NCI-H446 (cell line): ENCODE measurements at regions not wholly inside any gene's neighbourhood (a gene's known extent, or its start where the extent isn't known, plus 50 kb on each side); places are given as distances from the start of the nearest gene placed in this dataset.

Experiments
- DNase-seq, 2 experiments: peaks; one replicate each; lab custom pipeline; 2025; lab: John Stamatoyannopoulos, UW

- DNase-seq = no peak
Observed at GRCh38 chr4:15340902-15341732, 86.7 kb upstream of the C1QTNF7 start.

DNA sequence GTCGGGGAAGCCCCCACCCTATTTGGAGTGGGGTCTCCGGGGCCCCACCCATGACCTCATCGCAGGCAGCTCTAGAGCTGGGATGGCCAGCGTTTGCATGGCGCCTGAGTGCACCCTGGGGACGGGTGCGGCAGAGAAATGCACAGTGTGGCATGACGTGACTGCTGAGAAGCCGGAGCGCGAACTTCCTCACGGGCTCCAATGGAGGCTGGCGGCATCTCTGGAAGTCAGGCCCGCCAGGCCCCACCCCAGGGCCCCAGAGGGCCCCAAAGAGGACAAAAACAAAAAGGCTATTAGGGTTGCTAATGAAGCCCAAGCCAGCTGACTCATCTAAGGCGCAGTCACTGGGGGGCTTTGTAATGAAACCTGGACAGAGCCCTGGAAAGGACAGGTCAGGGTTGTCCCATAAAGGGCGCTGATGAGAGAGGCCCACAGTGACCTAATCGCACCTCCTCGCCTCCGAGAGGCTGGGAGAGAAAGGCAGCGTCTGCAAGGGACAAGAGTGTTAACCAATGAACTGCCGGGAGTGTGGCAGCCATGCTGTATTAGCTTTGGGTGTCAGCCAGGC, 86.0 kb upstream of the C1QTNF7 start:
- DNase-seq = no peak

DNA sequence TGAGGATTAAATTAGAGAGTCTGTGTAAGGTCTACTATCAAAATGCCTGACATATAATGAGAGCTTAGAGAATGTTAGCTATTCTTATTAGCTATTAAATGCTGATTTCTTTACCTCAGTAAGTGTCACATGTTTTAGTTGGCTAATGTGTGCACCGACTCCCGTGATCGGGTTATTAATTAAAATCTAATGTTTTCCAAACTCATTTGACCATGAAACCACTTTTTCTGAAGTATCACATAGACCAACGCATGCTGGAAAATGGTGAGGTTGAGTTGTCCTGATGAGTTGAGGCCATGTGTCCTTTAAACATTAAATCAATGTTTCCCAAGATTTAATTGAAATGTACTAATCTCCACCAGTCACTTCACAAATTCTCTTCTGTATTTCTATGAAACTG, 84.8 kb upstream of the C1QTNF7 start:
- no peak for DNase-seq

DNA sequence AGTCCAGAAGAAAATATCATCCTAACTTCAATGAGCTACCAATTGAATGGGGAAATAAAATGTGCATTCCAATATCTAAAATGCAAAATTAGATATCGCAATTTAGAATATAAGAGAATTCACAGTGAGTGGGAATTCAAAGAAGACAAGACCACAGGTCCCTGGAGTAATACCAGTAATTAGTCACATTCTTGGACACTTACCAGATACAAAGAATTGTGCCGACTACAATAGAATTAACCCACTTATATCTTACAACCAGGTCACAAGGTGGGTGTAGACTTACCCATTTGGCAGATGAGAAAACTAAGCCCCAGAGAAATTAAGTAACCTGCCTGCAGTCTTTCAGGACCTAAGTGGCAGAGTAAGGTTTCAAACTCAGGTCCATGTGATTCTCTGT, 84.3 kb upstream of the C1QTNF7 start:
- no peak for DNase-seq

DNA sequence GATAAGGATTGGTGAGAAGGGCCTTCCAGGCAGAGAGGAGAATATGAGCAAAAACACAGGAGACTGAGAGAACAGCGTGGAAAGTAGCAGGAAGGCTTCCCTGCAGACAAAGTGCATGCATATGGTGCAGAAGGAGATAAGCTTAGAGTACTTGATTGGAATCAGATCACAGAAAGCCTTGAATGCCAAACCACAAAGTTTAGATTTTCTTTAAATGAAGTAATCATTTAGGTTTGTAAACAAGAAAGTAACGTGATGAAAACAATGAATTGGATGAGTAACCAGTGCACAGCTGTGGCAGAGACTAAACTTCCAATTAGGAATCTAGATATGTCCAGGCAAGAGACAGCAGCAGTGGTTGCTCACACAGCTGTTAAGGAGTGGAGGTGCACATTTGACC, 83.8 kb upstream of the C1QTNF7 start:
- DNase-seq = no peak

- DNase-seq = no peak
Observed at GRCh38 chr4:15345134-15345533, 82.7 kb upstream of the C1QTNF7 start.

DNA sequence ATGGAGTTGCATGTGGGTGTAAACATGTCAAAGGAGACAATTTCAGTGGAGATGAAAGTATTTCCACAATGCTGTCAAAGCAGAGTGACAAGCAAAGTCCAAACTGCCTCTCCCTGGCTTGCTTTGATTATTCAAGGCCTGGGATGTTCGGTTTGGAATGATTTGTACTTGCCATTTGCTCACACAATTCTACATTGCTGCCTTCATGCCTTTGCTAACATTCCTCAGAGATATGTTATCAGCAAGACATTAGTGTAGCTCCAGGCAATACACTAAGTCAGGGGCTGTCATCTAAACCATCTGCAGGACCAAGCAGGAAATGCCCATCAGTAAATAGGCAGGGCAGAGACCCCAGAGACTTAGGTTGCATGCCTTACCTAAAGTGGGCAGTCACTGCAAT, 79.6 kb upstream of the C1QTNF7 start:
- no peak for DNase-seq

DNA sequence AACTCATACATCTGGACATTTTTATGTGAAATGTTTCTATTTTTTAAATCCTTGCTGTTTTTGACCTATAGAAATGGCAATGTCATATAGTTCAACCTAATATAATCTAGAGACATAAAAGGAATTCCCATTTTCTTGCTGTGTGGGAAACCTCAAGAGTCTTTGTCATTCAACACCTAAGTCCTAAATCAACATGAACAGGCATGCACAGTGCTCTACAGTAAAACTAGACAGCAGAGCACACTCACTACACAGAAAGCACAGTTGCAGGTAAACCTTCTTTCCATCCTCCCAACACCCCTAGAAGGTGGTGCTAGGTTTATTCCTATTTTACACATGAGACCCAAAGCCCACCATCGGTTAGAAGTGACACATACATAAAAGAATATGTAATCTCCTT, 79.1 kb upstream of the C1QTNF7 start:
- DNase-seq = no peak

DNA sequence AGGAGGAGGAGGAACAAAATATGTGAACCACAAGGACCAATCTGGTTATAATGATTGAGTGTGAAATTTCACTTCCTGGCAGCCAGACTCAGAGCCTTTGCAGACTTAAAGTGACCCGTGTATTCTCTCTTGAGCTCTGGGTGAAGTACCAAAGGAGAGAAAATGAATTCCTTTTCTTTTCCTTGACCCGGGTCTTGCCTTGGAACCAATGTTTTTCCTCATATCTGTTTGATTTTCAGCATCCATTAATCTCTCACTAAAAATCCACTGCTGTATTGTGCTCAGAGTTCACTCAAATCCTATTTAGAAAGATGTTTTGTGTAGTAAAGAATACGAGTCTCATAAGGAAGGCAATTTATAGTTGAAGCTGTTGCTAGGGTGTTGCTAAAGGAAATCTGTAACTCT, 78.3 kb upstream of the C1QTNF7 start:
- DNase-seq = no peak

DNA sequence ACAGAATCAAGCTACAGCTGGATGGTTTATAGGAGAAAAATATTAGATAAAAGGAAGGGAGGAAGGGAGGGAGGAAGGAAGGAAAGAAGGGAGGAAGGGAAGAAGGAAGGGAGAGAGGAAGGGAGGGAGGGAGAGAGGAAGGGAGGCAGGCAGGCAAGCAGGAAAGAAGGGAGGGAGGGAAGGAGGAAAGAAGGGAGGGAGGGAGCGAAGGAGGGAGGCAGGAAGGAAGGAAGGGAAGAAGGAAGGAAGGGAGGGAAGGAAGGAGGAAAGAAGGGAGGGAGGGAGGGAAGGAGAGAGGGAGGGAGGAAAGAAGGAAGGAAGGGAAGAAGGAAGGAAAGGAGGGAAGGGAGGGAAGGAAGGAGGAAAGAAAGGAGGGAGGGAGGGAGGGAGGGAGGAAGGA, 77.9 kb upstream of the C1QTNF7 start:
- no peak for DNase-seq

DNA sequence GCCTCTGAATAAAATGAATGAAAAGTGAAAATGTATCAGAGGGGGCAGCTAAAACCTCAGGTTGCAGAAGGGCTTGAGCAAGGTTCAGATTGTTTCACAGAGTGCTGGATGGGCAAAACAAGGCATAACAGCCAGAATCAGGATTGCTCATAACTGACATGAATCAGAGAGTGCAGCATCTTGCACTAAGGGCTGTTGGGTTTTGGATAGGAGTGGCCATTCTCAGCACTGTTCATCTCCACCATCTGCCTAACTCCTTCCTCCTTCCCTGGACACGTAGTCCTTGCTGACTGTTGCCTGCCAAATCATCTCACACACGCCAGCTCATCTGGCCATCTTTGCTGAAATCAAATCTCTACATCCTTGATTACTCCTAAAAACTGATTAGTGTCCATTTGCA, 75.3 kb upstream of the C1QTNF7 start:
- peak; percentile 6 to 63 for DNase-seq

DNA sequence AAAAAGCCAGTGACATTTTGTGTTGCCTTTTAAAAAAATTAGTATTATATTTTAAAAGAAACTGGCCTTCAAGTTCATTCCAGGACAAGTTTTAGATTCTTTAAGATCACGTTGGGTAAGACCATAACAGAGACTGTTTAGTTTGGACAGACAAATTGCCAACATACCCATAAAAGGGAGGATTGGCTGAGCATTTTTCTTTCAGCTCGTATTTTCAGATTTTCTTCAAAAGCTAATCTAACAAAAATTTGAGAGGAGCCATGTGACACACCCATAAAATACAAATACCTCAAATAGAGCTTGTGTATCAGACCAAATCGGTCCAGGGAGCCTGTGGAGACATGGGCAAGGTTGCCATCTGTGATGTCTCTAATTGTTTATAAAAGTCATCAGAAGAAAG, 74.6 kb upstream of the C1QTNF7 start:
- DNase-seq = peak in 1 of 2 experiments; percentile 21

DNA sequence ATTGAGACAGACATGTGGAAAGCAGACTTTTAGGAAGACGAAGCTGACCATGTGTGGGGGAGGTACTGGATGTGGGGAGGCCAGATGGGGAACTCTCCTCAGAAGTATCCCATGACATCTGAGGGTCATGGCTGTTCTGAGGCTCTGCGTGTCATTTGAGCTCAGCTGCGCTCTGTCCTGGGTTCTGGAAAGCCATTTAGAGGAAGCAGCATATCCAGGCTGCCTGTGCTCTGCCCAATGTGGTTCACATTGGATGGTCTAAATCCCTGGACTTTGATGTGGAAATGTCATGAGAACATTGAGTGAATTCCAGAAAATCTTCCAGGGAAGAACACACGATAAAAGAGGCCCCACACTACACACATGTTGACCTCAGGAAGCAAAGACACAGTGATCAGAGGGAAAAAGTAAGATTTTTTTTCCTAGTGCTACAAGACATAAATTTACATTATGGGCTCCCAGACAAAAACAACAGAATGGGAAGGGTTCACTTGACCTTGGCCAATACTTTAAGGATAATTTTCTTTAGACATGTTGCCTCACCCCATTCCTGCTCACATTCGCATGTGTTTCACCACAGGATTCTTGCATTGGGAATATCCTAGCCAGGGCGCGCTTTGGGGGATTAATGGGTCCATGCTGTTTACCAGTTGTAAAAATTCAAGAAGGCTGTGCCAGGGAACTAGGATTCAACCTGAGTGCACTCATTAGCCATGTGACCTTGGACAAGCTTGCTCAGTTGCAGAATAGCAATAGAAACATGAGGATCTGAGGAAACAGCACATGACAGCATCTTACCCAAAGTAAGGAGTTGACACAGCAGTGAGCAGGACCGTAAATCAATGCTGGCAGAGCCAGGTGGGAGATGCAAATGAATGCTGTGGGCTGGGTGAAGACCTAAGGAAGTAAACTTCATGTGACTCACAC, 73.2 kb upstream of the C1QTNF7 start:
- DNase-seq = peak in 1 of 2 experiments; percentile 7

- DNase-seq = no peak
Observed at GRCh38 chr4:15361529-15361928, 66.3 kb upstream of the C1QTNF7 start.

DNA sequence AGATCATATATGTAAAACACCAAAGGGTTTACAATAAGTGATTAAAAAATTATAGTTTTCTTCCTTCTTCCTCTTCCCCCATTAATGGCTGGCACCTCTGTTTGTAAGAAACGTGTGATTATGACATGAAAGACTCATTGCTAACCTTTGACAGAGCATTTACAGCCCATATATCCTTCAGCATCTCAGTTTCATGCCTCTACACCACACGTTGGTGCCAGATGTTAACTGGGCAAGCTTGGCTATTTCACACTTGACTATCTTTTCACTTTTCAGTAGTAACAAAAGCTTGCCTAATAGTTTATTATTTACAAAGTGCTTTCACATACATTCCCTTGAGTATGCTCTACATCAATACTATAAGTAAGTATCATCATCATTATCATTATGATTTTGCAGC, 65.3 kb upstream of the C1QTNF7 start:
- no peak for DNase-seq

GRCh38 chr4:15364183-15364582, 63.6 kb upstream of the C1QTNF7 start:
- DNase-seq = no peak

- no peak for DNase-seq
Observed at GRCh38 chr4:15365641-15366040, 62.2 kb upstream of the C1QTNF7 start.

- no peak for DNase-seq
Observed at GRCh38 chr4:15366721-15367120, 61.1 kb upstream of the C1QTNF7 start.

GRCh38 chr4:15368856-15369255, 59.0 kb upstream of the C1QTNF7 start:
- no peak for DNase-seq

DNA sequence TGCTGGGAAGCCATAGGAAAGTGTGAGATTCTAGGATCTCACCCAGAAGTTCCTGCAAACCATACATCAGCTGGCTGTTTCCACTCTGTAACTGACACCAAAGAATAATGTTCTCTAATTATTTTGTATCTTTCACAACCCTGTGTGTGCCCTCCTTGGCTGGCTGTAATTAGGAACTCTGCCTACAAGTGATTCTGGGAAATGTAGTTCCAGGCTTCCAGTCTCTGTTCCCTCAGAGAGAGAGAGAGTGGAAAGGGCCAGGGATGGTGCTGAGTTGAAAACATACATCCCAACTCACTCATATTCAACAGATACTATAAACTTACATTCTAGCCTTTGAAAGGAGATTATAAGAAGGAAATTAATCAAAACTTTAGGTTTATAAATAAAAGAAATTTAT, 57.5 kb upstream of the C1QTNF7 start:
- DNase-seq = no peak

DNA sequence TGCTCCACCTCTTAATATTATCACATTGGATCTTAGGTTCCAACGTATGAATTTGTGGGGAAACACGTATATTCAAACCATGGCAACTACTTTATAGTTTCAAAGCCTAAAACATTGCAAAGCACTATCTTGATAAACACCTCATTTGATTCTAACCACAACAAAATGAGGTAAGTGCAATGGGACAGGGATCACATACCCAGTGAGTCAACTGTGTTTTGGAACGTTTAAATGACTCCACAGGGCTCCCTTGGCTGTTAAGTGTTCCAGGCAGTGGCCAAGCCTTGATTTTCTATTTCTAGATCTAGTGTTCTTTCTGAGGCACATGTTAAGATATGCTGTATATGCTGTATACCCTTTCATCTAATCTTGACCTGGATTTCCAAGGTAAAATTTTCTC, 54.5 kb upstream of the C1QTNF7 start:
- no peak for DNase-seq

- no peak for DNase-seq
Observed at GRCh38 chr4:15374656-15375055, 53.2 kb upstream of the C1QTNF7 start.

GRCh38 chr4:15375667-15376066, 52.2 kb upstream of the C1QTNF7 start:
- no peak for DNase-seq
